ENCODE measurements at regions not wholly inside any gene's neighbourhood (a gene's known extent, or its start where the extent isn't known, plus 50 kb on each side); places are given as distances from the start of the nearest gene placed in this dataset.
A peak's percentile ranks its signal among the peaks of the same experiment; 100 is the strongest.

- no peak overlapping the region for H3K4me2 ChIP-seq
- Mint-ChIP-seq H3K4me1 (no peaks in the 10 kb centered on the region), H3K27ac (no peak overlapping the region), H3K9me3 (no peaks in the 10 kb centered on the region), H3K27me3 (ENCODE audit: insufficient read depth, low read depth) (no peaks in the 10 kb centered on the region), H3K36me3 (no peaks in the 10 kb centered on the region), H3K4me3 (no peak overlapping the region)
- no peak overlapping the region for H3K9ac ChIP-seq
- no peaks in the 10 kb centered on the region for H3K79me2 ChIP-seq (ENCODE audit: low read depth)
- H3K9me3 ChIP-seq (ENCODE audit: low read depth), result no peaks in the 10 kb centered on the region
- no peaks in the 10 kb centered on the region for H3K36me3 ChIP-seq
- H3K27ac ChIP-seq, result no peak overlapping the region
- DNase-seq (ENCODE audit: low spot score), result no peak
- no peak overlapping the region for H2AFZ ChIP-seq (replicated peaks)
- H3F3A ChIP-seq (ENCODE audit: low read depth), result no peaks in the 10 kb centered on the region
- H3K4me1 ChIP-seq, result no peaks in the 10 kb centered on the region
- H3K27me3 ChIP-seq, result no peaks in the 10 kb centered on the region
- H4K20me1 ChIP-seq (ENCODE audit: low read depth), result no peaks in the 10 kb centered on the region
- H3K4me3 ChIP-seq, result no peak overlapping the region
- TF ChIP-seq EZH2phosphoT487 (IDR thresholded peaks at IDR 0.05) (no peak), EZH2 (IDR thresholded peaks at IDR 0.05) (no peak), CTCF (IDR thresholded peaks at IDR 0.05) (no peak)
Measured at GRCh38 chr5:63822614-63823013, 139.6 kb downstream of the HTR1A start.

GRCh38 chr5:63820577-63820976 lies 141.7 kb downstream of the HTR1A start:
- Histone ChIP-seq H3K9me3 (ENCODE audit: low read depth) (no peaks in the 10 kb centered on the region), H3K79me2 (ENCODE audit: low read depth) (no peaks in the 10 kb centered on the region), H3K36me3 (no peaks in the 10 kb centered on the region), H3F3A (ENCODE audit: low read depth) (no peaks in the 10 kb centered on the region), H3K27ac (no peak overlapping the region), H2AFZ (replicated peaks) (peak overlapping the region; percentile 5), H3K9ac (no peak overlapping the region), H3K27me3 (no peaks in the 10 kb centered on the region), H3K4me3 (no peak overlapping the region), H3K4me2 (no peak overlapping the region), H3K4me1 (no peaks in the 10 kb centered on the region), H4K20me1 (ENCODE audit: low read depth) (no peaks in the 10 kb centered on the region)
- no peak overlapping the region for H3K27ac Mint-ChIP-seq
- no peaks in the 10 kb centered on the region for H3K9me3 Mint-ChIP-seq
- no peaks in the 10 kb centered on the region for H3K27me3 Mint-ChIP-seq (ENCODE audit: insufficient read depth, low read depth)
- H3K4me3 Mint-ChIP-seq, result no peak overlapping the region
- DNase-seq (ENCODE audit: low spot score), result no peak
- no peaks in the 10 kb centered on the region for H3K36me3 Mint-ChIP-seq
- TF ChIP-seq EZH2phosphoT487 (IDR thresholded peaks at IDR 0.05), result no peak
- TF ChIP-seq CTCF (IDR thresholded peaks at IDR 0.05), result no peak
- TF ChIP-seq EZH2 (IDR thresholded peaks at IDR 0.05), result no peak
- H3K4me1 Mint-ChIP-seq, result no peaks in the 10 kb centered on the region

- no peaks in the 10 kb centered on the region for H3K27me3 ChIP-seq
Measured at GRCh38 chr5:63812693-63813092, 149.6 kb downstream of the HTR1A start.

More at GRCh38 chr5:63812693-63813092, 149.6 kb downstream of the HTR1A start:
- H3K9me3 ChIP-seq (ENCODE audit: low read depth), result no peaks in the 10 kb centered on the region
- no peak overlapping the region for H3K27ac ChIP-seq
- H3K27ac Mint-ChIP-seq, result no peak overlapping the region
- no peaks in the 10 kb centered on the region for H3K27me3 Mint-ChIP-seq (ENCODE audit: insufficient read depth, low read depth)
- no peak overlapping the region for H3K4me2 ChIP-seq
- no peaks in the 10 kb centered on the region for H3K36me3 ChIP-seq
- no peak overlapping the region for H2AFZ ChIP-seq (replicated peaks)
- no peak overlapping the region for H3K4me3 ChIP-seq
- peak; percentile 12 for DNase-seq (ENCODE audit: low spot score)
- H3K9me3 Mint-ChIP-seq, result peaks cover 2% of the 10 kb centered on the region
- no peaks in the 10 kb centered on the region for H3K36me3 Mint-ChIP-seq
- no peaks in the 10 kb centered on the region for H3F3A ChIP-seq (ENCODE audit: low read depth)
- no peak overlapping the region for H3K4me3 Mint-ChIP-seq
- no peak overlapping the region for H3K9ac ChIP-seq
- no peak for TF ChIP-seq EZH2 (IDR thresholded peaks at IDR 0.05)
- TF ChIP-seq EZH2phosphoT487 (IDR thresholded peaks at IDR 0.05), result no peak
- TF ChIP-seq CTCF (IDR thresholded peaks at IDR 0.05), result no peak
- H3K4me1 ChIP-seq, result no peaks in the 10 kb centered on the region
- no peaks in the 10 kb centered on the region for H4K20me1 ChIP-seq (ENCODE audit: low read depth)
- H3K79me2 ChIP-seq (ENCODE audit: low read depth), result no peaks in the 10 kb centered on the region
- no peaks in the 10 kb centered on the region for H3K4me1 Mint-ChIP-seq
